SU-DHL-6 (cell line): ENCODE measurements at regions not wholly inside any gene's neighbourhood (a gene's known extent, or its start where the extent isn't known, plus 50 kb on each side); places are given as distances from the start of the nearest gene placed in this dataset.
"Not testable (repeated sequence)": the region's sequence is repeated elsewhere in the genome, so short reads cannot be mapped to it uniquely, and the experiment has no call there.

ENCODE experiments used
- H2AFZ ChIP-seq: fragments of 200-600 bp; sonication (generic); 2 replicates; pipeline ENCODE4 v1.6.1; 2014; ENCODE audit warnings: low read depth, mild to moderate bottlenecking, moderate library complexity, mixed read lengths, antibody characterized with exemption, low read length; ENCODE audit not compliant: severe bottlenecking
- H3F3A ChIP-seq: fragments of 200-600 bp; shearing (Covaris generic); 2 replicates; pipeline ENCODE4 v1.6.0; 2016; ENCODE audit warnings: antibody characterized with exemption, mild to moderate bottlenecking; ENCODE audit not compliant: insufficient read depth
- H3K27ac ChIP-seq: fragments of 200-600 bp; sonication (generic); 2 replicates; pipeline ENCODE4 v1.5.1; 2016; ENCODE audit warnings: low read depth, mild to moderate bottlenecking, low read length, moderate library complexity, mixed read lengths
- H3K27me3 ChIP-seq: fragments of 200-600 bp; sonication (generic), shearing (Covaris generic); 2 replicates; pipeline ENCODE4 v1.6.0; 2014; ENCODE audit warnings: mild to moderate bottlenecking, low read length
- H3K36me3 ChIP-seq: fragments of 200-600 bp; sonication (generic); 2 replicates; pipeline ENCODE4 v1.6.1; 2014; ENCODE audit warnings: mild to moderate bottlenecking, low read length, mixed read lengths
- H3K4me2 ChIP-seq: fragments of 300-600, 200-600 bp; shearing (Covaris generic), sonication (generic); 2 replicates; pipeline ENCODE4 v1.6.0; 2014; ENCODE audit warnings: low read length, low read depth, mild to moderate bottlenecking; ENCODE audit not compliant: poor library complexity, severe bottlenecking
- H3K4me3 ChIP-seq: fragments of 200-600 bp; sonication (generic); 2 replicates; pipeline ENCODE4 v1.5.1; 2014; ENCODE audit warnings: antibody characterized with exemption, low read length, mild to moderate bottlenecking, mixed read lengths; ENCODE audit not compliant: insufficient read depth, poor library complexity, severe bottlenecking
- H3K79me2 ChIP-seq: fragments of 200-600 bp; sonication (generic); 2 replicates; pipeline ENCODE4 v1.6.1; 2014; ENCODE audit warnings: mild to moderate bottlenecking, low read length, moderate library complexity; ENCODE audit not compliant: insufficient read depth
- H3K9ac ChIP-seq: fragments of 200-600 bp; sonication (generic); 2 replicates; pipeline ENCODE4 v1.7.0; 2014; ENCODE audit warnings: mild to moderate bottlenecking, low read length
- H3K9me2 ChIP-seq: fragments of 200-600 bp; sonication (generic); replicated peaks from 2 replicates; pipeline ENCODE4 v1.6.1; 2014; ENCODE audit warnings: low read length; ENCODE audit not compliant: insufficient read depth
- H3K9me3 ChIP-seq: fragments of 200-600 bp; sonication (generic); 2 replicates; pipeline ENCODE4 v1.6.1; 2014; ENCODE audit warnings: low read length, mixed read lengths; ENCODE audit not compliant: insufficient read depth
- H4K20me1 ChIP-seq: fragments of 200-600 bp; sonication (generic); 2 replicates; pipeline ENCODE4 v1.6.1; 2014; ENCODE audit warnings: low read depth, mild to moderate bottlenecking, antibody characterized with exemption, low read length, moderate library complexity, mixed read lengths
- CTCF ChIP-seq: fragments of 200-600 bp; sonication (generic); IDR thresholded peaks from one replicate; pipeline ENCODE4 v1.5.1; 2017; ENCODE audit warnings: antibody characterized with exemption, mild to moderate bottlenecking, low read length, moderate library complexity; ENCODE audit not compliant: insufficient read depth, poor library complexity, severe bottlenecking
- EZH2phosphoT487 ChIP-seq: fragments of 200-600 bp; sonication (generic), shearing (Covaris generic); conservative IDR thresholded peaks from 2 replicates; pipeline ENCODE4 v1.6.1; 2018; ENCODE audit warnings: mild to moderate bottlenecking, antibody characterized with exemption, low read length, moderate library complexity, mixed read lengths

- no peak overlapping the region for H3K9ac ChIP-seq
- TF ChIP-seq EZH2phosphoT487 (no peak), CTCF (no peak)
- no peaks in the 10 kb centered on the region for H3F3A ChIP-seq
- no peaks in the 10 kb centered on the region for H3K27me3 ChIP-seq
- H2AFZ ChIP-seq = no peak overlapping the region
- no peak overlapping the region for H3K27ac ChIP-seq
- no peak overlapping the region for H3K4me3 ChIP-seq
- no peaks in the 10 kb centered on the region for H3K79me2 ChIP-seq
- H3K4me2 ChIP-seq = no peak overlapping the region
- no peaks in the 10 kb centered on the region for H3K36me3 ChIP-seq
- no peaks in the 10 kb centered on the region for H4K20me1 ChIP-seq
- H3K9me3 ChIP-seq = no peaks in the 10 kb centered on the region
- no peaks in the 10 kb centered on the region for H3K9me2 ChIP-seq
Measured at GRCh38 chr11:116328391-116328790, 444.4 kb downstream of the BUD13 start.

- H3K4me3 ChIP-seq = no peak overlapping the region
- H3K36me3 ChIP-seq = no peaks in the 10 kb centered on the region
- TF ChIP-seq CTCF = no peak
- no peak for TF ChIP-seq EZH2phosphoT487
- no peaks in the 10 kb centered on the region for H4K20me1 ChIP-seq
- no peaks in the 10 kb centered on the region for H3F3A ChIP-seq
- H2AFZ ChIP-seq = no peak overlapping the region
- H3K27me3 ChIP-seq = no peaks in the 10 kb centered on the region
- no peak overlapping the region for H3K9ac ChIP-seq
- no peak overlapping the region for H3K4me2 ChIP-seq
- H3K27ac ChIP-seq = no peak overlapping the region
- H3K9me3 ChIP-seq = no peaks in the 10 kb centered on the region
- H3K79me2 ChIP-seq = no peaks in the 10 kb centered on the region
- no peaks in the 10 kb centered on the region for H3K9me2 ChIP-seq
Measured at GRCh38 chr11:116326146-116326545, 446.6 kb downstream of the BUD13 start.

GRCh38 chr11:116325247-116325646, 447.5 kb downstream of the BUD13 start:
- no peaks in the 10 kb centered on the region for H3K9me2 ChIP-seq

DNA sequence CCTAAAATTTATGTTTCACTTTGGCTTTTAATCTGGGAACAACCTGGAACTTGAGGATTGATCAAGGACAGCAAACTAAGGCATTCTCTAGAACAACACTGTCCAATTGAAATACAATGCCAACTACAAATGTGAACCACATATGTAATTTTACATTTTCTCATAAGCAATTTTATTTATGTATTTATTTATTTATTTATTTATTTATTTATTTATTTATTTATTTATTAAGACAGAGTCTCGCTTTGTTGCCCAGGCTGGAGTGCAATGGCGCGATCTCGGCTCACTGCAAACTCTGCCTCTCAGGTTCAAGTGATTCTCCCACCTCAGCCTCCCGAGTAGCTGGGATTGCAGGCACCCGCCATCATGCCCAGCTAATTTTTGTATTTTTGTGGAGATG, 448.7 kb downstream of the BUD13 start:
- not testable (repeated sequence) for H4K20me1 ChIP-seq, H3K4me3 ChIP-seq, H2AFZ ChIP-seq, H3K9me3 ChIP-seq, H3F3A ChIP-seq, H3K9me2 ChIP-seq, H3K27me3 ChIP-seq, H3K27ac ChIP-seq, H3K36me3 ChIP-seq, H3K9ac ChIP-seq, H3K4me2 ChIP-seq, H3K79me2 ChIP-seq

More at GRCh38 chr11:116325247-116325646, 447.5 kb downstream of the BUD13 start:
- Histone ChIP-seq H3K27ac (no peak overlapping the region), H4K20me1 (no peaks in the 10 kb centered on the region), H3K36me3 (no peaks in the 10 kb centered on the region), H3K4me2 (no peak overlapping the region), H3K4me3 (no peak overlapping the region), H3F3A (no peaks in the 10 kb centered on the region), H3K9me3 (no peaks in the 10 kb centered on the region), H3K27me3 (no peaks in the 10 kb centered on the region), H3K79me2 (no peaks in the 10 kb centered on the region), H3K9ac (no peak overlapping the region), H2AFZ (no peak overlapping the region)
- TF ChIP-seq EZH2phosphoT487 (no peak), CTCF (no peak)
